ENCODE measurements at regions not wholly inside any gene's neighbourhood (a gene's known extent, or its start where the extent isn't known, plus 50 kb on each side); places are given as distances from the start of the nearest gene placed in this dataset.
A peak's percentile ranks its signal among the peaks of the same experiment; 100 is the strongest.

DNA sequence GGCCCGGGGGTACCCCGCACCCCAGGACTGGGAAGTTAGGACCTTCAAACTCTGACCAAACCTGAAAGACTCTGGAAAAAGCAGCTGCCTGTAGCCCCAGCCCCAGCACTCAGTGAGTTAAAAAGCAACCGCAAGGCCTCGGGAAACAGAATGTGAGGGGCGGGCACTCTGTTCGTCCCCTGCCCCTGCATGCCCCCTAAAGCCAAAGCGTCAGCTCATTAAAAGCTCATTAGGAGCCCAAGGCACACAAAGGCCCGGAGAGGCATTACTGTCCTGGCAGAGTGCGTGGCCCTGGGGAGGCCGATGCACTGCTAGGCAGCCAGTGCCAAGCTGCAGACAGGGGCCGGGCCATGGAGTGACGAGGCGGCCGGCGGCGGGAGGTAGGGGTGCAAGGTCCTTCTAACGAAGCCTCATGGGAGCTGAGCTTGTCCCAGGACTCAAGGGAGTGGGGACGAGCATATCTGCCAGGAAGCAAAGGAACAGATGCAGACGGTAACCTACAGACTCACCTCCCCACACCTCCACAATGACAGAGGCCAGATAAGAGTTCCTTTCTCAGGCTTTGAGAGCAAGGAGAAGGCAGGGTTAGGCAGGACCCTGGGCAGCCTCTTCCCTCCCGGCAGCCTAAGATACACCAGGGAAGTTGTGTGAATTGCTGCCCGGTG, 116.8 kb downstream of the ENGASE start:
- ATAC-seq (no peak), DNase-seq (no peak)

GRCh38 chr17:79189305-79189704, 114.7 kb downstream of the ENGASE start:
- ATAC-seq (no peak), DNase-seq (no peak)

- DNase-seq (no peak), ATAC-seq (no peak)
Measured at GRCh38 chr17:79188685-79189084, 114.1 kb downstream of the ENGASE start.

DNA sequence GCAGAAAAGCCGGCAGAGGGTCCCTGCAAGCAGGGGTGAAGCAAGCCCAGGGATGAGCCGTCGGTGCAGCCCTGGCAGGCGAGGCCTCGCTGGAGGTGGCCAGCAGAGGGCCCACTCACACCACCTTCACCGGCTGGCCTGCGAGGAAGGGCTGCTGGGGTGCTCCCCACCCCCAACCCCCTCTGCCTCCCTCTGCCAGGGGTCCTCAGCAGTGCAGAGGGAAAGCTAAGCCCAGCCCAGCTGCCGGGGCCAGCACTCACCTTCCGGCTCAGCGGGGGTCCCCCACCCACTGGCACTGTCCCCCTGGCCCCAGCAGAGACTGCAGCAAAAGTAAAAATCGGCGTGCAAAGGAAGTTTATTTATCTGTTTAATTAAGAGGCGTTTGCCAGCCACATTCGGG, 113.4 kb downstream of the ENGASE start:
- ATAC-seq, result no peak
- DNase-seq, result peak; percentile 26

GRCh38 chr17:79187186-79187585, 112.6 kb downstream of the ENGASE start:
- no peak for DNase-seq
- ATAC-seq, result no peak

- no peak for DNase-seq
- ATAC-seq, result no peak
Measured at GRCh38 chr17:79186406-79186805, 111.8 kb downstream of the ENGASE start.

DNA sequence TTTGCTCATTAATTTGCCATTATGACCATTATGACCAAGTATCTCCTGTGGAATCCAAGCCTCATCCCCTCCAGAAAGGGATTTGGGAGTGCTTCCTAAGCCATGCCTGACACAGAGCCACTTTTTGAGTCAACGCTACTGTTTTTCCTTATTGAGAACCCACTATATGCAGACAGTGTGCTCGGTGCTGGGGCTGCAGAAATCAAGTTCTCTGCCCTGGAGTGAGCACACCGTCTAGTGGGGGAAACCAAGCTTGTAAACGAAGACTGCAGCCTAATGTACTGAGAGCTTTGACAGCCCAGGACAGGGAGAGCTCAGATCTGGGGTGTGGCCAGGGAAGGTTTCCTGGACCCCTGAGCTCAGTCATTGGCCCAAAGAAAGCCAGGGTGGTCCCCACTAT, 111.0 kb downstream of the ENGASE start:
- no peak for ATAC-seq

GRCh38 chr17:79184219-79184618, 109.6 kb downstream of the ENGASE start:
- no peak for DNase-seq

More for the DNA sequence above, 111.0 kb downstream of the ENGASE start:
- no peak for DNase-seq

GRCh38 chr17:79183293-79184158, 108.9 kb downstream of the ENGASE start:
- ATAC-seq (no peak), DNase-seq (peak; percentile 25)

More at GRCh38 chr17:79184219-79184618, 109.6 kb downstream of the ENGASE start:
- no peak for ATAC-seq

DNA sequence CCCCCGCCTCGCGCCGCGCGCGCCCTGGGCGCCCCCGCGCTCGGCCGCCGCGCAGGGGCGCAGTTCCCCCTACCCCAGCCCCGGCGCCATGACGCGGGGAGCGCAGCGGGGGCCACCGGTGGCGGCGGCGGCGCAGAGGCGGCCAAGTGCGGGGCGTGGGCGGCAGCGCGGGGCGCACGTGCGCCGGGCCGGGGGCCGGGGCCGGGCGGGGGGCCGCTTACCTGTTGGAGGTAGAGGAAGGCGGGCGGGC, 108.3 kb downstream of the ENGASE start:
- no peak for DNase-seq

DNA sequence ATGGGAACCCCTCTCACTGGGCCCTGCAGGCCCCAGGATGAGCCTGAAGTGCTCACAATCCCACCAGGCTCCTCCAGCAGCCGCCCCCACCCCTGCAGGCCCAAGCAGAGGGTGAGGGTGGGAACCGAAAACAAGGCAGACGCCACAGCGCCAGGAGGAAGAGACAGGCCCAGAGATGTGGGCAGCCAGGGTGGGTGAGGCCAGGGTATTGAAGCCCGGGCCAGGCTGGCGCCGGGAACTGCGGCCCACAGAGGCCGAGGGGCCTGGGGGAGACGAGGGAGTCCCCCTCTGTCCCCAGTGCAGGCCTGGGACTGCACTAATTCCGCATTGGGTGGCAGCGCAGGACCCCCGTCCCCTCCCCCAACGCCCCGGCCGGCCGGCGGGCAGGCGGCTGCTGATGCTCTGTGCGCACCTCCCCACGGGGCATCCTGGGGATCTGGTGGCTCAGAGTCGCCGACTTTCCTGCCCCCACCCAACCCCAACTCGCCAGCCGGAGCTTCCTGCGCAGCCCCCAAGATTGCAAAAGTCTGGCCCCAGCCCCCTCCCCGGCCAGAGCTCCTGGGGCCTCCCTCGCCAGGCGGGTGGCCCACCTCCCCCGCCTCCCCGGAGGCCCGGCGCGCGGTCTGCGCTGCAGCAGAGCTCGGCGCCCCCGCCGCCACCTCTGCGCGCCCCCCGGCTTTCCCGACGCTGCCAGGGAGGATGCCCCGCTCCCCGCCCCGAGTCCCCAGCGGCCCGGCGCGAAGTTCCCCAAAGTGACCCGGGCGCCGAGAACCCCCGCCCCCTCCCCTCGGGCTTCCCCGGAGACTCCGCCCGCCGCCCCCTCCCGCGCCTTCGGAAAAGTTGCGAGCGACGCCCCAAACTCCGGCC, 107.8 kb downstream of the ENGASE start:
- ATAC-seq, result no peak

More for the DNA sequence above, 108.3 kb downstream of the ENGASE start:
- ATAC-seq, result no peak

GRCh38 chr17:79180358-79181005, 105.9 kb downstream of the ENGASE start:
- DNase-seq, result no peak
- ATAC-seq, result no peak

More for the DNA sequence above, 107.8 kb downstream of the ENGASE start:
- DNase-seq, result no peak

DNA sequence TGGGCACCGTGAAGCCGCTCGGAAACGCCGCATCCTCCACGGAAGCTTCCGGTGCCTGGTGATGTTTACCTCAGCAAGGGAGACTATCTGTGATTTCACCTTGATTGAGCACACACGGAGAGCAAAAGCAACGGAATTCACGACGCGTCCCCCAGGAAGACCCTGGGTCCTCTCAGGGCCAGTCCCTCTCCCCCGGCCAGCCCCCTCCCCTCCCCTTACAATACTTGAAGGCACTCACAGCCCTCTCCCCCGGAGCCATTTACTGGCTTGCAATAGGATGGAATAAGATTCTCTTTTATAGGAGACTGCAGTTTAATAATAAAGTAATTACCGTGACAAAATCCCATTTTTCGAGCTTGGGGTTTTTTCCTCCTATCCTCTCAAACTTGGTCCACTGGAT, 104.7 kb downstream of the ENGASE start:
- no peak for ATAC-seq

DNA sequence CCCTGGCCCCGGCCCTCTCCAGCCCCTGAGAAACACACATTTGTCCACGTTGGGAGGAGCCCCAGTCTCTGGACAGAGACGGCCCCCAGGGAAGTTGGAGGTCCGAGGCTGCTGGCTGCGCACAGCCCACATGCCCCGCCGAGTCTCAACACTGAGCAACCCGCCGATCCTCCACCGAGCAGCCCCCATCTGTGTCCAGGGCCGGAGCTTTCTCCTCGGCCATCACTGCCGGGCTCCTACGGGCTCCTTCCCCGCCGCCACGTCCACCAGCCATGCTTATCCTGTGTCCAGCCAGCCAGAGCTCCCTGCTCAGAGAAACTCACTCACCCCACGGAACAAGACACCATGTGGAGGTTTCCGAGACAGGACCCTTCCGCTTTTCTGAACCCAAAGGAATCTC, 103.3 kb downstream of the ENGASE start:
- no peak for ATAC-seq
- no peak for DNase-seq

More for the DNA sequence above, 104.7 kb downstream of the ENGASE start:
- DNase-seq, result no peak

- ATAC-seq (no peak), DNase-seq (no peak)
Measured at GRCh38 chr17:79176792-79177601, 102.4 kb downstream of the ENGASE start.

DNA sequence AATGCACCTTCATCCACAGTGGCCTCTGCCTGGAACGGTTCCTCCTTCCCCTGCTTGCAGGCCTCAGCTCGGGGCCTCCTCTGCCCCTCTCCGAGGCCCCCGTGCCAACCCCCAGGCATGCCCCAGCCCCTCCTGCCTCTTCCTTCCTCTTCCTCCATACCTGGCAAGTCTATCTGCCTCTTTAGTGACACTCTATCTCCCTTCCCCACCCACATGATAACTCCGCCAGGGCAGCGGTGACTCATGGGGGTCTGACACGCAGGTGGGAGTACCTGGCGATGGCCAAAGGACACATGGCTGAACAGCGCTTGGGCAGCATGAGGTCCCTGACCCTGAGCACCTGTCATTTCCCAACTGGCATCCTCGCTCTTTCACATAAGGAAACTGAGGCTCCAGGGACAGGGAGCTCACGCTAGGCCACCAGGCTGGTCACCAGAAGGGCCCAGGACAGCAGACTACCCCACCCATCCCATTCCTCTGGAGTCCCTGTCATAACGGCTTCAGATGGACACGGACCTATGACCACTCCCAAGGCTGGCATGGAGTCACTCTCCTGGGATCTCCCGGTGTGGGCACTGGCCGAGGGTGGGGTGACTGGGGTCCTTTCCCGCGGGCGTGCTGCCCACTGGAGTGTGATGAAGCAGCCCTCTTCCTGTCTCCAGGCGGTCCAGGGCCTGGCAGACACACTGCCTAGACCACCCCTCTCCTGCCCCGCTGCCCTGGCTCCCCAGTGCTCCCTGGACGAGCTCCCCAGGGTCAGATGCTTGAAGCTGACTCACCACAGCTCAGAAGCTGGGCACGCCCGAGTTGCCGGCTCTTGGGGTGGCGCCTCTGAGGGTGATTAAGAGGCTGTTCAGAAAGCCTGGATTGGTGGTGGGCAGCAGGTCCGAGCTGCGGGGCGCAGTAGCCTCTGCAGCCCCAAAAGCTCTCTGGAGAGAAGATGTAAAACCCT, 100.6 kb downstream of the ENGASE start:
- ATAC-seq (no peak), DNase-seq (no peak)

DNA sequence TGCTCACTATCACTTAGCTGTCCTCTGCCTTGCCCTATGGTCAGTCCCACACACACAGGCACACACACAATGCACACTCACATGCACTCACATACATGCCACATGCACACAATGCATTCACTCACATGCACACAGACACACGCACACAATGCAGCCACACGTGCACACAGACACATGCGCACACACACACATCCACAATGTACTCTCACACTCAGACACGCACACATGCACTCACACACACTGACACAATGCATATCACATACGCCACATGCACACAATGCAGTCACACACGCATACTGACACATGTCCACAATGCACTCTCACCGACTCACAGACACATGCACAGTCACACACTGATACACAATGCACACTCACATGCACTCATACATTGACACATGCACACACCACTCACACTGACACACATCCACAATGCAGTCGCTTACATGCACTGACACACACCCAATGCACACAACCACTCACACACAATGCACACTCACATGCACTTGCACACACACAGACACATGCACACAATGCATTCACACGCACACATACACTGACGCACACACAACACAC, 99.7 kb downstream of the ENGASE start:
- DNase-seq (no peak), ATAC-seq (no peak)

DNA sequence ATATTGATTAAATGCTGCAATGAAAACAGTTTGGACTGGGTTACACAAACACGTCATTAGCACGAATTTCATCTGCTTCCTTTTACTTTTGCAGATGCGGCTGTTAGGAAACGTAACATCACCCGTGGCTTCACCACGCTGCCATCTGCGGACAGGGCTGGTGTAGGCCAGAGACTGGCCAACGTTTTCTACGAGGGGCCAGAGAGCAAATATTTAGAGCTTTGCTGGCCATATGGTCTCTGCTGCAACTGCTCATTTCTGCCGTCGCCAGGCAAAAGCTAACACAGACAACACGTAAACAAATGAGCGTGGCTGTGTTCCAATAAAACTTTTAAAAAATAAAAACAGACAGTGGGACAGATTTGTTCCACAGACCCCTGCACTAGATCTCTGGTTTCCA, 96.6 kb downstream of the ENGASE start:
- DNase-seq (no peak), ATAC-seq (no peak)

DNA sequence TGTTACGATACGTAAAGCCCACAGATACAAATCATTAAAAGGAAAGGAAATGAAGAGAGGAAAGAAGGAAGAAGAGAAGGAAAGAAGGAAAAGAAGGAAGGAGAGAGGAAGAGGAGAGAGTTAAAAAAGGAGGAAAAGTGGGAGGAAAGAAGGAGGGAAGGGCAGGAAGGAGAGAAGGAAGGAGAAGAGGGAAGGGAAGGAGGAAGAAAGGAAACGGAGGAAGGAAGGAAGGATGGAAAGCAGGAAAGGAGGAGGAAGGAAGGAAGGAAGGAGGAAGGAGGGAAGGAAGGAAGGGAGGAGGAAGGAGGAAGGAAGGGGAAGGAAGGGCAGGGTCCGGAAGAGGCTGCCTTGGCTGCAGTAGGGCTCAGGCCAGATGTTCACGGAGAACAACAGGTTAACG, 95.2 kb downstream of the ENGASE start:
- ATAC-seq (no peak), DNase-seq (no peak)

GRCh38 chr17:79169366-79169765, 94.7 kb downstream of the ENGASE start:
- DNase-seq (no peak), ATAC-seq (no peak)
